ENCODE measurements at regions not wholly inside any gene's neighbourhood (a gene's known extent, or its start where the extent isn't known, plus 50 kb on each side); places are given as distances from the start of the nearest gene placed in this dataset.

GRCh38 chr14:61894452-61895077 is 132.3 kb downstream of the SNAPC1 start:
- Mint-ChIP-seq H3K4me1 (no peaks in the 10 kb centered on the region), H3K27me3 (ENCODE audit: low read depth) (peaks cover 16% of the 10 kb centered on the region), H3K36me3 (ENCODE audit: low read depth) (no peaks in the 10 kb centered on the region), H3K27ac (no peak overlapping the region), H3K9me3 (no peaks in the 10 kb centered on the region), H3K4me3 (no peak overlapping the region)
- peak; percentile 57 to 74 (median 67) for TF ChIP-seq CTCF (IDR thresholded peaks at IDR 0.05; ENCODE audit: unreplicated experiment in 3 of 3)

GRCh38 chr14:61897300-61897699 is 135.1 kb downstream of the SNAPC1 start:
- no peak overlapping the region for H3K27ac Mint-ChIP-seq
- no peak for TF ChIP-seq CTCF (IDR thresholded peaks at IDR 0.05; ENCODE audit: unreplicated experiment in 3 of 3)
- H3K4me1 Mint-ChIP-seq = no peaks in the 10 kb centered on the region

GRCh38 chr14:61898568-61898967 is 136.3 kb downstream of the SNAPC1 start:
- Mint-ChIP-seq H3K9me3 (no peaks in the 10 kb centered on the region), H3K27me3 (ENCODE audit: low read depth) (peaks cover 6% of the 10 kb centered on the region), H3K36me3 (ENCODE audit: low read depth) (no peaks in the 10 kb centered on the region), H3K4me3 (no peak overlapping the region), H3K4me1 (no peaks in the 10 kb centered on the region), H3K27ac (no peak overlapping the region)
- no peak for TF ChIP-seq CTCF (IDR thresholded peaks at IDR 0.05; ENCODE audit: unreplicated experiment in 3 of 3)

More at GRCh38 chr14:61897300-61897699, 135.1 kb downstream of the SNAPC1 start:
- no peak overlapping the region for H3K4me3 Mint-ChIP-seq
- H3K36me3 Mint-ChIP-seq (ENCODE audit: low read depth) = no peaks in the 10 kb centered on the region
- no peaks in the 10 kb centered on the region for H3K9me3 Mint-ChIP-seq
- peaks cover 11% of the 10 kb centered on the region for H3K27me3 Mint-ChIP-seq (ENCODE audit: low read depth)

- Mint-ChIP-seq H3K9me3 (no peaks in the 10 kb centered on the region), H3K27me3 (ENCODE audit: low read depth) (peaks cover 6% of the 10 kb centered on the region), H3K4me1 (no peaks in the 10 kb centered on the region), H3K27ac (no peak overlapping the region), H3K4me3 (no peak overlapping the region), H3K36me3 (ENCODE audit: low read depth) (no peaks in the 10 kb centered on the region)
- TF ChIP-seq CTCF (IDR thresholded peaks at IDR 0.05; ENCODE audit: unreplicated experiment in 3 of 3) = no peak
Measured at GRCh38 chr14:61899497-61899896, 137.3 kb downstream of the SNAPC1 start.

GRCh38 chr14:61904946-61905345 is 142.7 kb downstream of the SNAPC1 start:
- no peak overlapping the region for H3K4me3 Mint-ChIP-seq
- peaks cover 4% of the 10 kb centered on the region for H3K27me3 Mint-ChIP-seq (ENCODE audit: low read depth)
- no peak overlapping the region for H3K27ac Mint-ChIP-seq
- no peaks in the 10 kb centered on the region for H3K4me1 Mint-ChIP-seq
- H3K36me3 Mint-ChIP-seq (ENCODE audit: low read depth) = no peaks in the 10 kb centered on the region
- no peak for TF ChIP-seq CTCF (IDR thresholded peaks at IDR 0.05; ENCODE audit: unreplicated experiment in 3 of 3)
- no peaks in the 10 kb centered on the region for H3K9me3 Mint-ChIP-seq

GRCh38 chr14:61911574-61911973 is 149.4 kb downstream of the SNAPC1 start:
- Mint-ChIP-seq H3K36me3 (ENCODE audit: low read depth) (no peaks in the 10 kb centered on the region), H3K27me3 (ENCODE audit: low read depth) (peaks cover 5% of the 10 kb centered on the region), H3K4me3 (no peak overlapping the region), H3K4me1 (peaks cover 8% of the 10 kb centered on the region), H3K27ac (no peak overlapping the region), H3K9me3 (no peaks in the 10 kb centered on the region)
- no peak for TF ChIP-seq CTCF (IDR thresholded peaks at IDR 0.05; ENCODE audit: unreplicated experiment in 3 of 3)

Measured in nephron (organoid).